Fibroblast of skin of abdomen (primary cell): ENCODE measurements at regions not wholly inside any gene's neighbourhood (a gene's known extent, or its start where the extent isn't known, plus 50 kb on each side); places are given as distances from the start of the nearest gene placed in this dataset.

ENCODE experiments used
- DNase-seq: peaks from one replicate; pipeline ENCODE4 v3.0.0-alpha.2; 2013

- DNase-seq, result no peak
Measured at GRCh38 chr9:14961372-14962068, 51.3 kb upstream of the FREM1 start.

GRCh38 chr9:14960881-14961280, 50.7 kb upstream of the FREM1 start:
- no peak for DNase-seq
